A673 (cell line): ENCODE measurements at regions not wholly inside any gene's neighbourhood (a gene's known extent, or its start where the extent isn't known, plus 50 kb on each side); places are given as distances from the start of the nearest gene placed in this dataset.

Experiments used
- BruUV-seq: library from RNA; stranded (reverse); fragments of 400-500 nt; replicated peaks from 2 replicates; lab custom pipeline; 2021; lab: Mats Ljungman, UMichigan
- CTCF ChIA-PET: fragments of 300-600 bp; sonication (Branson Sonifier 250); formaldehyde crosslinking; loops from one replicate; lab custom pipeline; 2022; ENCODE audit warnings: antibody characterized with exemption; lab: Charles Lee
- POLR2A ChIA-PET: fragments of 300-600 bp; sonication (Branson Sonifier 250); formaldehyde crosslinking; loops from one replicate; lab custom pipeline; 2022; ENCODE audit warnings: antibody characterized with exemption; ENCODE audit not compliant: low non-redundant PET; lab: Charles Lee
- DNase-seq: peaks from one replicate; pipeline ENCODE4 v3.0.0-alpha.2; 2015; ENCODE audit warnings: low spot score
- H3K27ac ChIP-seq: fragments of 200-600 bp; sonication (generic); 2 replicates; pipeline ENCODE4 v1.5.1; 2016; ENCODE audit warnings: mixed run types, low read depth, mild to moderate bottlenecking, mixed read lengths, antibody characterized with exemption, low read length; ENCODE audit not compliant: poor library complexity, severe bottlenecking
- H3K27me3 ChIP-seq: fragments of 200-600 bp; sonication (generic); replicated peaks from 2 replicates; pipeline ENCODE4 v1.6.1; 2017; ENCODE audit warnings: mixed run types, low read depth, mild to moderate bottlenecking, mixed read lengths, antibody characterized with exemption, low read length; ENCODE audit not compliant: insufficient read depth, poor library complexity
- H3K36me3 ChIP-seq: fragments of 200-600 bp; sonication (generic); 2 replicates; pipeline ENCODE4 v1.6.1; 2016; ENCODE audit warnings: mixed run types, mild to moderate bottlenecking, mixed read lengths, antibody characterized with exemption, low read length; ENCODE audit not compliant: insufficient read depth, poor library complexity, severe bottlenecking
- H3K4me1 ChIP-seq: fragments of 200-600 bp; sonication (generic); 2 replicates; pipeline ENCODE4 v1.6.1; 2017; ENCODE audit warnings: mixed run types, mild to moderate bottlenecking, mixed read lengths, antibody characterized with exemption, low read length; ENCODE audit not compliant: insufficient read depth, poor library complexity, severe bottlenecking
- H3K4me3 ChIP-seq: fragments of 200-600 bp; sonication (generic); 2 replicates; pipeline ENCODE4 v1.5.1; 2016; ENCODE audit warnings: low read depth, mixed run types, mild to moderate bottlenecking, mixed read lengths, low read length; ENCODE audit not compliant: poor library complexity, severe bottlenecking
- H3K9me3 ChIP-seq: fragments of 200-600 bp; sonication (generic); 2 replicates; pipeline ENCODE4 v1.6.1; 2016; ENCODE audit warnings: mixed run types, low read depth, mild to moderate bottlenecking, mixed read lengths, antibody characterized with exemption, low read length; ENCODE audit not compliant: poor library complexity, severe bottlenecking
- CTCF ChIP-seq: fragments of 300-800, 200-600 bp; sonication (generic); conservative IDR thresholded peaks from 2 replicates; pipeline ENCODE4 v1.5.1; 2017; ENCODE audit warnings: low read depth, mild to moderate bottlenecking, antibody characterized with exemption, low read length, moderate library complexity, mixed read lengths
- EZH2 ChIP-seq: fragments of 200-600 bp; sonication (generic); IDR thresholded peaks from 2 replicates; pipeline ENCODE4 v1.6.1; 2017; ENCODE audit warnings: borderline replicate concordance, low read depth, mild to moderate bottlenecking, mixed read lengths, antibody characterized with exemption, low read length; ENCODE audit not compliant: poor library complexity, severe bottlenecking
- intact Hi-C: fragments of 100-400 bp; cut with micrococcal nuclease; formaldehyde crosslinking; loops from one replicate; pipeline ENCODE4 v1.10.0; 2022; ENCODE audit not compliant: unreplicated experiment

GRCh38 chr4:157521906-157522305, 301.4 kb downstream of the GRIA2 start:
- Histone ChIP-seq H3K36me3 (no peaks in the 10 kb centered on the region), H3K4me3 (no peak overlapping the region), H3K9me3 (peaks cover 5% of the 10 kb centered on the region), H3K27ac (no peak overlapping the region), H3K27me3 (no peaks in the 10 kb centered on the region), H3K4me1 (peaks cover 5% of the 10 kb centered on the region)
- no TSS peak for BruUV-seq
- TF ChIP-seq EZH2 (no peak), CTCF (no peak)
- intact Hi-C loops, result no loop called here
- POLR2A ChIA-PET, result no interaction called here
- CTCF ChIA-PET, result no interaction called here
- DNase-seq, result peak; percentile 61

GRCh38 chr4:157514711-157515110, 294.2 kb downstream of the GRIA2 start:
- no TSS peak for BruUV-seq
- Histone ChIP-seq H3K27me3 (no peaks in the 10 kb centered on the region), H3K4me1 (no peaks in the 10 kb centered on the region), H3K27ac (no peak overlapping the region), H3K36me3 (no peaks in the 10 kb centered on the region), H3K4me3 (no peak overlapping the region), H3K9me3 (no peaks in the 10 kb centered on the region)
- no peak for TF ChIP-seq EZH2
- peak; percentile 52 for TF ChIP-seq CTCF
- intact Hi-C loops, result loop anchor here (5.0 kb wide), 2 partner anchors 292 to 463 kb away; partner anchors contain the start of gene GRIA2
- CTCF ChIA-PET, result interaction anchor here (1.0 kb wide), 1 partner anchor 464 kb away, joined by 3 read pairs; no protein-coding TSS in a partner anchor
- peak; percentile 19 for DNase-seq
- POLR2A ChIA-PET, result no interaction called here

DNA sequence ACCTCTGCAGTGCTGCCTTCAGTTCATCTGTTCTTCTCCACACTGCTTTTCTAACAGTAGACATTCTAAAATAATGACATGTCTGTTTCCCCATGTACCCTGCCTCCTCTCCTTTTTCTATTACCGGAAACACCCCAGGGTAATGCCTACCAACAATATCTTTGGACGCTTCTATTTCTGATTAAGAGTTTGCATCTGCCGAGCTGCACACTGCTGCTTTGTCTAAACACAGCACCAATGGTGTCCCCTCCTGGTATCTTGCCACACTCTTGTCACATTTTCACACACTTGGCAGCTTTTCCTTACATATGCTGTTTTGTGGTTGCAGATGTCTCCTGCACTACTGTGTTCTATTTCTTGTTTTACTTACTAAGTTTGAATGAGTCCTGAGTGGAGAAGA, 288.8 kb downstream of the GRIA2 start:
- TF ChIP-seq EZH2, result no peak
- TF ChIP-seq CTCF, result no peak

More for the DNA sequence above, 288.8 kb downstream of the GRIA2 start:
- CTCF ChIA-PET, result no interaction called here
- DNase-seq, result no peak
- H3K4me1 ChIP-seq, result no peaks in the 10 kb centered on the region
- H3K4me3 ChIP-seq, result no peak overlapping the region
- POLR2A ChIA-PET, result no interaction called here
- intact Hi-C loops, result no loop called here
- H3K9me3 ChIP-seq, result no peaks in the 10 kb centered on the region
- no peak overlapping the region for H3K27ac ChIP-seq
- H3K36me3 ChIP-seq, result no peaks in the 10 kb centered on the region
- BruUV-seq, result no TSS peak
- H3K27me3 ChIP-seq, result no peaks in the 10 kb centered on the region
